Effector CD4-positive, alpha-beta T cell (primary cell): ENCODE measurements at regions not wholly inside any gene's neighbourhood (a gene's known extent, or its start where the extent isn't known, plus 50 kb on each side); places are given as distances from the start of the nearest gene placed in this dataset.

Source experiments
- DNase-seq: peaks from one replicate; pipeline ENCODE4 v3.0.0-alpha.2; 2020

GRCh38 chr3:139286241-139286640 is 57.6 kb upstream of the MRPS22 start:
- DNase-seq: no peak

GRCh38 chr3:139286825-139287224 is 57.0 kb upstream of the MRPS22 start:
- DNase-seq: no peak

- DNase-seq: no peak
These were observed 56.3 kb upstream of the MRPS22 start for GRCh38 chr3:139287557-139287956.

GRCh38 chr3:139288266-139288821 is 55.5 kb upstream of the MRPS22 start:
- no peak for DNase-seq

- DNase-seq: no peak
These were observed 53.8 kb upstream of the MRPS22 start for GRCh38 chr3:139289860-139290524.

- DNase-seq: no peak
These were observed 52.4 kb upstream of the MRPS22 start for GRCh38 chr3:139291276-139292051.

GRCh38 chr3:139292192-139292591 is 51.6 kb upstream of the MRPS22 start:
- no peak for DNase-seq

- DNase-seq: no peak
These were observed 50.8 kb upstream of the MRPS22 start for GRCh38 chr3:139292711-139293664.

- no peak for DNase-seq
These were observed 50.2 kb upstream of the MRPS22 start for GRCh38 chr3:139293665-139294023.
